Superior temporal gyrus (tissue), 1 donor: ENCODE measurements at regions not wholly inside any gene's neighbourhood (a gene's known extent, or its start where the extent isn't known, plus 50 kb on each side); places are given as distances from the start of the nearest gene placed in this dataset.

Experiments used
- DNase-seq: peaks from one replicate; pipeline ENCODE4 v3.0.0-alpha.2; 2016; ENCODE audit errors: extremely low spot score

GRCh38 chr6:144823131-144823530, 538.0 kb downstream of the UTRN start:
- no peak for DNase-seq

GRCh38 chr6:144824018-144824417, 538.9 kb downstream of the UTRN start:
- no peak for DNase-seq

GRCh38 chr6:144834426-144835038, 549.4 kb downstream of the UTRN start:
- no peak for DNase-seq

GRCh38 chr6:144835322-144835973, 550.3 kb downstream of the UTRN start:
- no peak for DNase-seq

- no peak for DNase-seq
These were observed 555.5 kb downstream of the UTRN start for GRCh38 chr6:144840619-144841018.

- no peak for DNase-seq
These were observed 558.6 kb downstream of the UTRN start for GRCh38 chr6:144843701-144844100.

- DNase-seq: no peak
These were observed 559.5 kb downstream of the UTRN start for GRCh38 chr6:144844596-144844995.

GRCh38 chr6:144845186-144845585, 560.1 kb downstream of the UTRN start:
- no peak for DNase-seq

GRCh38 chr6:144847916-144848315, 562.8 kb downstream of the UTRN start:
- peak; percentile 46 for DNase-seq

- no peak for DNase-seq
These were observed 564.8 kb downstream of the UTRN start for GRCh38 chr6:144849920-144850319.

- no peak for DNase-seq
These were observed 568.5 kb downstream of the UTRN start for GRCh38 chr6:144853603-144854002.

GRCh38 chr6:144854654-144855053, 569.5 kb downstream of the UTRN start:
- DNase-seq: no peak

GRCh38 chr6:144855375-144855774, 570.2 kb downstream of the UTRN start:
- no peak for DNase-seq

- DNase-seq: no peak
These were observed 570.8 kb downstream of the UTRN start for GRCh38 chr6:144855812-144856531.

- no peak for DNase-seq
These were observed 571.5 kb downstream of the UTRN start for GRCh38 chr6:144856622-144857021.

GRCh38 chr6:144857086-144857485, 572.0 kb downstream of the UTRN start:
- no peak for DNase-seq

GRCh38 chr6:144862769-144863168, 577.6 kb downstream of the UTRN start:
- no peak for DNase-seq

- DNase-seq: no peak
These were observed 582.6 kb downstream of the UTRN start for GRCh38 chr6:144867761-144868160.

GRCh38 chr6:144870782-144871181, 585.6 kb downstream of the UTRN start:
- no peak for DNase-seq

- DNase-seq: no peak
These were observed 588.7 kb downstream of the UTRN start for GRCh38 chr6:144873623-144874378.

- DNase-seq: no peak
These were observed 591.6 kb downstream of the UTRN start for GRCh38 chr6:144876689-144877088.

- no peak for DNase-seq
These were observed 592.0 kb downstream of the UTRN start for GRCh38 chr6:144877118-144877517.
